ENCODE measurements at regions not wholly inside any gene's neighbourhood (a gene's known extent, or its start where the extent isn't known, plus 50 kb on each side); places are given as distances from the start of the nearest gene placed in this dataset.

GRCh38 chr2:34875091-34875745 is 1276.1 kb upstream of the FAM98A start:
- no peaks in the 10 kb centered on the region for H3F3A ChIP-seq (ENCODE audit: control insufficient read depth, insufficient read depth)
- no peaks in the 10 kb centered on the region for H3K9me2 ChIP-seq (replicated peaks; ENCODE audit: control insufficient read depth, low read length)
- no peak overlapping the region for H3K4me2 ChIP-seq (ENCODE audit: low read length)
- H3K27ac ChIP-seq (ENCODE audit: low read depth, low read length) = no peak overlapping the region
- no peak for TF ChIP-seq CTCF (IDR thresholded peaks at IDR 0.05; ENCODE audit: low read depth, low read length, poor library complexity, severe bottlenecking)
- H3K9me3 ChIP-seq (ENCODE audit: control insufficient read depth, insufficient read depth, low read length) = no peaks in the 10 kb centered on the region
- no peaks in the 10 kb centered on the region for H3K36me3 ChIP-seq (ENCODE audit: control insufficient read depth, low read length)
- H3K79me2 ChIP-seq (ENCODE audit: control insufficient read depth, low read length) = no peaks in the 10 kb centered on the region
- no peaks in the 10 kb centered on the region for H3K4me1 ChIP-seq (ENCODE audit: control insufficient read depth, low read length)
- no peak overlapping the region for H3K4me3 ChIP-seq (ENCODE audit: low read length)
- H4K20me1 ChIP-seq (ENCODE audit: control insufficient read depth, insufficient read depth, low read depth, low read length) = no peaks in the 10 kb centered on the region
- H3K27me3 ChIP-seq (ENCODE audit: control insufficient read depth, low read length) = no peaks in the 10 kb centered on the region

GRCh38 chr2:34853646-34854045 is 1254.5 kb upstream of the FAM98A start:
- Histone ChIP-seq H3K4me3 (ENCODE audit: low read length) (no peak overlapping the region), H3K9me3 (ENCODE audit: control insufficient read depth, insufficient read depth, low read length) (no peaks in the 10 kb centered on the region), H3K27ac (ENCODE audit: low read depth, low read length) (no peak overlapping the region), H3K36me3 (ENCODE audit: control insufficient read depth, low read length) (no peaks in the 10 kb centered on the region), H3K79me2 (ENCODE audit: control insufficient read depth, low read length) (no peaks in the 10 kb centered on the region), H4K20me1 (ENCODE audit: control insufficient read depth, insufficient read depth, low read depth, low read length) (no peaks in the 10 kb centered on the region), H3K4me2 (ENCODE audit: low read length) (no peak overlapping the region), H3K9me2 (replicated peaks; ENCODE audit: control insufficient read depth, low read length) (no peaks in the 10 kb centered on the region), H3K4me1 (ENCODE audit: control insufficient read depth, low read length) (no peaks in the 10 kb centered on the region), H3K27me3 (ENCODE audit: control insufficient read depth, low read length) (no peaks in the 10 kb centered on the region), H3F3A (ENCODE audit: control insufficient read depth, insufficient read depth) (no peaks in the 10 kb centered on the region)
- TF ChIP-seq EZH2phosphoT487 (IDR thresholded peaks at IDR 0.05; ENCODE audit: borderline replicate concordance, low read length) = no peak
- no peak for TF ChIP-seq CTCF (IDR thresholded peaks at IDR 0.05; ENCODE audit: low read depth, low read length, poor library complexity, severe bottlenecking)

- TF ChIP-seq CTCF (IDR thresholded peaks at IDR 0.05; ENCODE audit: low read depth, low read length, poor library complexity, severe bottlenecking) = no peak
- H3K27me3 ChIP-seq (ENCODE audit: control insufficient read depth, low read length) = no peaks in the 10 kb centered on the region
- no peaks in the 10 kb centered on the region for H3K9me3 ChIP-seq (ENCODE audit: control insufficient read depth, insufficient read depth, low read length)
- no peaks in the 10 kb centered on the region for H3K9me2 ChIP-seq (replicated peaks; ENCODE audit: control insufficient read depth, low read length)
- H3K4me3 ChIP-seq (ENCODE audit: low read length) = no peak overlapping the region
- H3K4me1 ChIP-seq (ENCODE audit: control insufficient read depth, low read length) = no peaks in the 10 kb centered on the region
- no peaks in the 10 kb centered on the region for H4K20me1 ChIP-seq (ENCODE audit: control insufficient read depth, insufficient read depth, low read depth, low read length)
- H3K4me2 ChIP-seq (ENCODE audit: low read length) = no peak overlapping the region
- no peaks in the 10 kb centered on the region for H3F3A ChIP-seq (ENCODE audit: control insufficient read depth, insufficient read depth)
- no peaks in the 10 kb centered on the region for H3K79me2 ChIP-seq (ENCODE audit: control insufficient read depth, low read length)
- H3K27ac ChIP-seq (ENCODE audit: low read depth, low read length) = no peak overlapping the region
- no peaks in the 10 kb centered on the region for H3K36me3 ChIP-seq (ENCODE audit: control insufficient read depth, low read length)
Observed at GRCh38 chr2:34851804-34852203, 1252.7 kb upstream of the FAM98A start.
